HG03378 (cell line): ENCODE measurements at regions not wholly inside any gene's neighbourhood (a gene's known extent, or its start where the extent isn't known, plus 50 kb on each side); places are given as distances from the start of the nearest gene placed in this dataset.

Source experiments
- ATAC-seq: cut with Tn5 transposase; IDR thresholded peaks from one replicate; pipeline ENCODE4 v1.9.1; 2021; ENCODE audit warnings: mild to moderate bottlenecking, moderate library complexity; ENCODE audit not compliant: unreplicated experiment

DNA sequence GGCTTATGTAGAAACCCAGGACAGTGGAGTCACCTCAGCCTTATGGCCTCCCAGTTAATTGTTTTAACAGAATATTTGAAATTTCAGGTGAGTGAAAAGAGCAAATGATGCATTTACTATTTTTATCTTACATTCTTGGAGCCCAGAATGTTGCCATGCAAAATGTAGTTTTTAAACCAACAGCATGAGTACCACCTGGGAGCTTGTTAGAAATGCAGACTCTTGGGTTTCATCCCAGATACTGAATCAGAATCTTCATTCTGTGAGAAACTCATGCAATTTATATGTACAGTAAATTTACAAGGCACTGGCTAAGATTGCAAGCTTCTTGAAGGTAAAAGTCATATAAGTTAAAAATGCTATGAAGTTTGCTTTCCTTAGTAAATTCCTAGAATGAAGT is 654.5 kb upstream of the CDH2 start:
- ATAC-seq = no peak

GRCh38 chr18:28826107-28826506 is 649.2 kb upstream of the CDH2 start:
- ATAC-seq = no peak

- no peak for ATAC-seq
Measured at GRCh38 chr18:28824183-28824574, 647.2 kb upstream of the CDH2 start.

- no peak for ATAC-seq
Measured at GRCh38 chr18:28823506-28824182, 646.7 kb upstream of the CDH2 start.

DNA sequence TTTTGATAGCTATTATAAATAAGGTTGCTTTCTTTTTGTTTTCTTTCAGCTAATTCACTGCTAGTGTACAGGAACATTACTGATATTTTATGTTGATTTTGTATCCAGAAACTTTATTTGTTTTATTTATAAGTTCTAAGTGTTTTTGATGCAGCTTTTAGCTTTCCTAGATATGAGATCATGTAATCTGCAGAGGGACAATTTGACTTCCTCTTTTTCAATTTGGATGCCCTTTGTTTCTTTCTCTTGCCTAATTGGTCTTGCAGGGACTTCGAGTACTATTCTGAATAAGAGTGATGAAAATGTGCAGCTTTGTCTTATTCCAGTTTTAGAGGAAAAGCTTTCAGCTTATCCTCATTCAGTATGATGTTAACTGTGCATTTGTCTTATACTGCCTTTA is 643.4 kb upstream of the CDH2 start:
- no peak for ATAC-seq

DNA sequence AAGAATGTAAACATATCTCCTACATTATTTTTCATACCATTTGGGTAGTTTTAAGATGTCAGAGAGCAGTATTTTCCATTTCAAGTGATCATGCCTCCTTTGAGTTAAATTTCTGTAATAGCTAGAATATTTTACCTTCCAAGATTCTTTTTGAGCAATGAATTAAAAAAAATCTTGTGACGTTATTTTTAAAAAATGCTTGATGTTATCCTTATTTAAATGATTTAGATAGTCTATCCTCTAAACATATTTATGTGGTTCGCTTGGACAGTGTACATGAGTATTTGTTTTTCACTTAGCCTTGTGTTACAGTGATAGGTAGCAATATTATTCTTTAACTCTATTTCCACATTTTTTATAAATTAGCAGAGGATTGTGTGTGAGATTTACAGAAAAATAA is 639.2 kb upstream of the CDH2 start:
- ATAC-seq = no peak

DNA sequence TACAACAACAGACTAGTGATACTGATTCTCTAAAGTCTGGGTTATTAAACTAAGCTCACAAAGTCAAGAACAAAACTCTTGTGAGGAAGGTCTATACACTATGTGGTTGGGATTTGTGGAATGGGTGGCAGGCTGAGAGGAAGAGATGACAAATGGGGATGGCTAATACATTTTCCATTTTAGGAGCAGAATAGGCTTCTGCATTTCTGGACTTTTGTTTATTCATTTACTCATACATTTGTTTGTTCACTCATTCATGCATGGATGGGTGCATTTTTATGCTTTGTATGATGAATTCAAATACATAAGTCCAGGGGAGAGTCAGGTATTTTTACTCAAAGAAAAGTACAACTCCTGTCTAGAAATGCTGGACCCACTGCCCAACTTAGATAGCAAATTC is 637.4 kb upstream of the CDH2 start:
- no peak for ATAC-seq

DNA sequence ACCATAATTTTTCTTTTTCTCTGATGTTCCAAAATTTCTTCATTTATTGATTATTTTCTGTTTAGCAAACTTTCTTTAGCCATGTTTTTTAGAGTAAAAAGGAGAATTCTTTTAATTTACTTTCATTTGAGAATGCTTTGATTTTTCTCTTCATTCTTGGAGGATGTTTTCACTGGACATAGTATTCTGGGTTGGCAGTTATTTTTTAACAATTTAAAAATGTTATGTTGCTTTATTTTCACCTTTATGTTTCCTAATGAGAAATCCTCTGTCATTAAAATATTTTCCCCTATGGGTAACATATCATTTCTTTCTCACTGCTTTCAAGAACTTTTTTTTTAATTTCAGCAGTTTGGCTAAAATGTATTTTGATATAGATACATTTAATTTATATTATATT is 631.4 kb upstream of the CDH2 start:
- ATAC-seq = no peak

- ATAC-seq = no peak
Measured at GRCh38 chr18:28805491-28805890, 628.6 kb upstream of the CDH2 start.

DNA sequence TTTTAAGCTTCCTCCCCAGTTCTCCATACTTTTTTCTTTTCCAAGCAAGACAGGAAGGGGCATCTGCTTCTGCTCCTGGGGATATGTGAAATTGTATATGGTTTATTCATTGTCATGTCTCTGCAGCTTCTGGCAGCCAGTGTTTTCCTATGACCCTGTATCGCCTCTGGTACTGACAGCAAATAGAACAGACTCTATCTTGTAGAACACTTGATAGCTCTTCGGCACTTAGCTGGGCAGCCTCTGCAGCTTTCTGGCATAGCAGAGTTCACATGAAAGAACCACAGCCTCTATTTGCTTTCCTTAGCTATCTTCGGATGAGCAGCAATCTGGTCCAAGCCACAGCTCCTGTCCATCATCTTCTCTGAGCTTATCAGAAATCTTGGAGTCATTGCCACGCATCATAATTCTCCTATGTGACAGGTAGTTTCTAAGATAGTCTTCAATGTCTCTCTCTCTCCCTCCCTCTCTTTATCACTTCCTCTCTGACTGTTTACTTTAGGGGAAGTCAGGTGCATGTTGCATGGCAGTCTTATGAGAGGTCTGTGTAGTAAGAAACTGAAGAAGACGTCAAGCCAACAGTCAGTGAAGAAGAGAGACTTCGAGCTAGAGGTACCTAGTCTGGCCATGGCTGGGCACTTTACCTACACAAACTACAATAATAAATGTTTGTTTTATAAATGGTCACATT is 627.7 kb upstream of the CDH2 start:
- ATAC-seq = no peak

DNA sequence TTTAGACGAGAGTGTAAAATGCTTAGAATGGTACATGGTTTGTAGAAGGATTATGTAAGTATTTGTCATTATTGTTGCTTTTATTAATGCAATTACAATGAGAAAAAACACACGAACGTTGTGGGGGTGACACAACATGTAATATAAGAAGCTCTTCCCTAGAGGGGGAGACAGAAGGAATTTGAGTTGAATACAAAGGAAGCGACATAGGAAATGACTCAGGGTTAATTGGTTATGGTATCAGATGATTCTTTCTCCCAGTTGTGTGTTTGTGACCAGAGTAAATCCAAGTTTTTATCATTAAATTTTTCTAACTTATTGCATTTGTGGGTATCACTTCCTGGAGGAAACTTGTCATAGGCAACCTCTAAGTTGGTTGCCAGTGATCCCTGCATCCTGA is 625.6 kb upstream of the CDH2 start:
- ATAC-seq = no peak

DNA sequence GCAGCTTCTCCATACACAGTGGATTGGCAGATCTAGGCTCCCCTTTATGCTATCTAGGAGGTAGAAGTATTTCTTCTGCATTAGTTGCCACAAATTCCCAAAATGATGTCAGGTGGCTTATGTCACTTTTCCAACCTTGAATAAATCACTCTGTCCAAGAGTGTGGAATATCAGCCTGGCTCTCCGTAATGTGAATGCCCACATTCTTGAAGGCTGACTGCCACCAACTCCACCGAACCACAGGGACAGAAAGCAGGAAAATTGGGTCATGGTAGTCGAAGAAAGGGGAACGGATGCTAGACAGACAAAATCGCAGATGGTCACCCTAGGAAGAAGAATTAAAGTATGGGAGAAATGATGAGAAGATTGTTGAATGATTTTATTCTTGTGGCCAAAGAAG is 624.9 kb upstream of the CDH2 start:
- ATAC-seq = no peak

GRCh38 chr18:28794459-28795245 is 617.7 kb upstream of the CDH2 start:
- ATAC-seq = no peak

GRCh38 chr18:28793901-28794300 is 617.0 kb upstream of the CDH2 start:
- no peak for ATAC-seq

DNA sequence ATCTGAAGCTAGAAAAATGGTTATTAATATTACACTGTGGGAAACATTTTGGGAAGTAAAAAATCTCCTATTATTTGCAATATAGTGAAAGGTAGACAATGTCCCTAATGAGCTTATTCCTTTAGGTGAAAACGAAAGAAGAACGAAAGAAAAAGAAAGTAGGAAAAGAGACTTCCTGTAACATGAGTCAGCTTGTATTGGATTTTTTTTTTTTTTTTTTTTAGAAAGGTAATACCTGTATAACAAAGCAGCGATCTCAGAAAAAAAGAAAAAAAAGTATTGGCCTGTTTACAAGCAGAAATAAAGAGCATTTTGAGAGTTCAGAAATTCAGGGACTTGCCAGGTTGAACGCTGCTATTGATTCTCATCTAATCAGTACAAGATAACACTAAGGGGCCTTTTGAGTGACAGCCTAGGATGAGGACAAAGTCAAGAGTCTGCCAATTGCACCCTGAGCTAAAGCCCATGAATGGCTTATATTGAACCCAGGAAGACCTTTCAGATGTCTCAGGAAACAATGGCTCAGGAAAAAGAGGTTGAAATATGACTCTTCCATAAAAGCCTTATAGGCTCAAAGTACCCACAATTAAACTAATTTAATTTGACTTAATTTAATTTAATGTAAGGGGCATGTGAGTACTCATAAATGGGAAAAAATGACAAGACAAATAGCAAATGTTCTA is 615.6 kb upstream of the CDH2 start:
- no peak for ATAC-seq

GRCh38 chr18:28791101-28791500 is 614.2 kb upstream of the CDH2 start:
- ATAC-seq = no peak

GRCh38 chr18:28789502-28789901 is 612.6 kb upstream of the CDH2 start:
- ATAC-seq = no peak

DNA sequence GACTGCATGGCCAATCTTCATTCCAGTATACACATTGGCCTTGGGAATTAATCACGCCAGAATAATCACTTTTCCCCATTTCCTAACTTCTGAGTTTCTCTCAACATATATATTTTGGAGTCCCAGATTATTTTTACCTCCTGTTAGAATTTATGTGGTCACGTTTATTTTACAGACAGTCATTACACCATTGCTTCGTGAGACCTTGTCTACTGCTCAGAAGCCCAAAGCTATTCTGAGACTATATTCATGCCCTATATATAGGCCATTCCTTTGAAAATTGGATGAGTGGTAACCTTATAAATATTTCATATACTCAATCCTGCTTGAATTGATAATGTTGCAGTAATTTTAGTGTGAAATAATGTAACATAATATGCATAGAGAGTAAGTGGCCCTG is 610.0 kb upstream of the CDH2 start:
- no peak for ATAC-seq

DNA sequence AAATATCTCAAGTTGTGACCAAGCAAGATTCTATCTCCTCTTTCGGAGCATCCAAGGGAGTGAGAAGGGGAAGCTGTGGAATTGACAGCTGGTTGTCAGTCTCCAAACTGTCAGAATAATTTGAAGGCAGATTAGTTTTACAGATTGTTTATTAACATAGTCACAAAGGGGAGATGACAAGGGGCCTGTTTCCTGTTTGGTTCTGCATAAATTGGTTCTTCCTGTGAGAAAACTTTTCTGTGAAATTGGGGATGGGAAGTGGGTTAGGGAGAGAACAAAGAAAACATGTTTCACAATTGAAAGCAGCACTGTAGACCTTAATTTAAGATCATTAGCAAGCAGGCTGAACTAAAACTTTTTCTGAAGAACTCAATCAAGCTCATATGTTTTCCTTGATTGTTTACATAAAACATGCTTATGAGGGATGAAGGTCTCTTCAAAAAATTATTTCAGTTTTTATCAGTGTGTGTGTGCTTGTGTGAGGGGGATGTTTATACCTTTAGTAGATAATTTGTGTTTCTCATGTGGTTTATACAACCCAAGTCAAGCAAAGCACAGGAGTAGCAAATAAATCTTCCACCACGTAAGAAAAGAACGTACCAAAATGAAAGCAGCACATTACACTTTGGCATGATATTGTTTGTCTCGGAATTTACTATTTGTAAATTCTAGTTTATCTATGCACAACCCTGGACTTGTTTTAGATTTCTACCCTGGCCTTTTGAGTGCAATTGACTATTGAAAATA is 604.9 kb upstream of the CDH2 start:
- no peak for ATAC-seq

- ATAC-seq = no peak
Measured at GRCh38 chr18:28778706-28779105, 601.8 kb upstream of the CDH2 start.

DNA sequence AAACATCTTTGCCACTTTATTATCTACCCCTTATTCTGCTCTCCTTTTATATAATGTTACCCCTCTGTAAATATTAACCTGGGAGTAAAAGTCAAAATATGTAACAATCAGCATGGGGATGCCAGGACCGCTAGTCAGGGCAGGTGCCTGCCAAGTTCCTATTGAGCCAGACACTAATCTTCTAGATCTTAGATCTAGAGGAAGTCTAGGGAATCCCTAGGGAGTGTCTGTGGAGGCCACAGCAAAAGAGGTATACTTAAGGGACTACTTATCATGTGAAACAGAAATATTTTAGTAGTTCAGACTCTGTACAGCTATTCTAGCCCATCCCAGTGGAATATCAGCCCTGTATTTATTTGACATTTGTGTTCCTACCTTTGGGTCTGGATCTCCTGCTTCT is 600.8 kb upstream of the CDH2 start:
- ATAC-seq = no peak
